HCT116 (cell line): ENCODE measurements at regions not wholly inside any gene's neighbourhood (a gene's known extent, or its start where the extent isn't known, plus 50 kb on each side); places are given as distances from the start of the nearest gene placed in this dataset.

ENCODE experiments used
- EGR1 ChIP-seq: IDR thresholded peaks from 2 replicates; pipeline ENCODE4 v1.6.1; 2012; ENCODE audit warnings: low read depth
- EZH2 ChIP-seq: fragments of 200-600 bp; sonication (generic); IDR thresholded peaks from 2 replicates; pipeline ENCODE4 v1.6.1; 2017; ENCODE audit warnings: antibody characterized with exemption, mixed run types
- JUND ChIP-seq: IDR thresholded peaks from 2 replicates; pipeline ENCODE4 v1.6.1; 2012
- POLR2AphosphoS5 ChIP-seq: IDR thresholded peaks from 2 replicates; pipeline ENCODE4 v1.6.1; 2011; ENCODE audit warnings: mild to moderate bottlenecking, low read depth, low read length, moderate library complexity
- TCF7L2 ChIP-seq: IDR thresholded peaks from 2 replicates; pipeline ENCODE4 v1.7.0; 2011; ENCODE audit warnings: borderline replicate concordance, inconsistent platforms; ENCODE audit not compliant: insufficient read depth, insufficient read length; ENCODE audit errors: extremely low read depth
- TF ChIP-seq, protein P1 (sequence below), 3 experiments: fragments of 200-600 bp in 1 of 3; sonication (generic) in 1 of 3; IDR thresholded peaks in 2 of 3; conservative IDR thresholded peaks in 1 of 3; 2 replicates each; pipeline ENCODE4 v1.5.1; 2012 to 2017; ENCODE audit warnings: low read depth in 2 of 3, low read length in 2 of 3, antibody characterized with exemption in 1 of 3, borderline replicate concordance in 1 of 3, control low read depth in 1 of 3, mild to moderate bottlenecking in 1 of 3, mixed read lengths in 1 of 3, mixed run types in 1 of 3, moderate library complexity in 1 of 3; ENCODE audit not compliant: insufficient read depth in 1 of 3

DNA sequence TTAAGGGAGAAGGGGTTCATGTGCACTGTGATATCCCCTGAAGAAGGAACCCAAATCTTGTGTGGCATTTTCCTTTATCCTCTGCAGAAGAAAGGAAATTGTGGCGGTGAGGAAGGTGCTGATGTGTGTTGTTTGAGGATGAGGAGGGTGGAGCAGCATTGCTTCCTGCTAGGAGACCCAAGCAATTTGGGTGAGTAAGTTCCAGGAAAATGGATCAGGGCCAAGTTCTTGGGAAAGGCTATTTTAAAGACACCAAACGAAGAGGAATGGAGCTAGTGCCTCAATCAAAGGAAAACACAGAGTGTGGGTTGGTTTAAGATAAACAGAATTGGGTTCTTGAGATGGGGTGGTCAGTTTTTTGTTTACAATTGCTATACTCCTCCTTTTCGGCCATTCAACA, 86.7 kb upstream of the MARK1 start:
- TF ChIP-seq TCF7L2 (no peak), JUND (no peak), EZH2 (no peak), EGR1 (no peak), POLR2AphosphoS5 (no peak)
- TF ChIP-seq, protein P1, sequence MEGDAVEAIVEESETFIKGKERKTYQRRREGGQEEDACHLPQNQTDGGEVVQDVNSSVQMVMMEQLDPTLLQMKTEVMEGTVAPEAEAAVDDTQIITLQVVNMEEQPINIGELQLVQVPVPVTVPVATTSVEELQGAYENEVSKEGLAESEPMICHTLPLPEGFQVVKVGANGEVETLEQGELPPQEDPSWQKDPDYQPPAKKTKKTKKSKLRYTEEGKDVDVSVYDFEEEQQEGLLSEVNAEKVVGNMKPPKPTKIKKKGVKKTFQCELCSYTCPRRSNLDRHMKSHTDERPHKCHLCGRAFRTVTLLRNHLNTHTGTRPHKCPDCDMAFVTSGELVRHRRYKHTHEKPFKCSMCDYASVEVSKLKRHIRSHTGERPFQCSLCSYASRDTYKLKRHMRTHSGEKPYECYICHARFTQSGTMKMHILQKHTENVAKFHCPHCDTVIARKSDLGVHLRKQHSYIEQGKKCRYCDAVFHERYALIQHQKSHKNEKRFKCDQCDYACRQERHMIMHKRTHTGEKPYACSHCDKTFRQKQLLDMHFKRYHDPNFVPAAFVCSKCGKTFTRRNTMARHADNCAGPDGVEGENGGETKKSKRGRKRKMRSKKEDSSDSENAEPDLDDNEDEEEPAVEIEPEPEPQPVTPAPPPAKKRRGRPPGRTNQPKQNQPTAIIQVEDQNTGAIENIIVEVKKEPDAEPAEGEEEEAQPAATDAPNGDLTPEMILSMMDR (IDR thresholded peaks at IDR 0.05 in 2 of 3, conservative IDR thresholded peaks at IDR 0.05 in 1 of 3; ENCODE audit: borderline replicate concordance in 1 of 3, insufficient read depth in 1 of 3, low read depth in 2 of 3, low read length in 2 of 3) = no peak
